IPS-18c (cell line): ENCODE measurements at regions not wholly inside any gene's neighbourhood (a gene's known extent, or its start where the extent isn't known, plus 50 kb on each side); places are given as distances from the start of the nearest gene placed in this dataset.

Experiments used
- H3K4me3 ChIP-seq: 2 replicates; pipeline ENCODE4 v1.7.0; 2013; ENCODE audit warnings: low read depth, mild to moderate bottlenecking, low read length, moderate library complexity; ENCODE audit not compliant: insufficient read depth
- H3K9me3 ChIP-seq: one replicate; pipeline ENCODE4 v1.6.1; 2013; ENCODE audit warnings: mild to moderate bottlenecking, low read length, moderate library complexity; ENCODE audit not compliant: control insufficient read depth, insufficient read depth

GRCh38 chr3:107975529-107976201, 115.2 kb downstream of the CD47 start:
- Histone ChIP-seq H3K4me3 (no peak overlapping the region), H3K9me3 (no peaks in the 10 kb centered on the region)

- H3K9me3 ChIP-seq: no peaks in the 10 kb centered on the region
- H3K4me3 ChIP-seq: no peak overlapping the region
Observed at GRCh38 chr3:107973961-107974360, 116.9 kb downstream of the CD47 start.

- no peak overlapping the region for H3K4me3 ChIP-seq
Observed at GRCh38 chr3:107973152-107973551, 117.7 kb downstream of the CD47 start.

GRCh38 chr3:107970993-107971580, 119.7 kb downstream of the CD47 start:
- H3K9me3 ChIP-seq: no peaks in the 10 kb centered on the region
- H3K4me3 ChIP-seq: no peak overlapping the region

More at GRCh38 chr3:107973152-107973551, 117.7 kb downstream of the CD47 start:
- no peaks in the 10 kb centered on the region for H3K9me3 ChIP-seq

- H3K9me3 ChIP-seq: no peaks in the 10 kb centered on the region
- no peak overlapping the region for H3K4me3 ChIP-seq
Observed at GRCh38 chr3:107969994-107970819, 120.6 kb downstream of the CD47 start.

- no peak overlapping the region for H3K4me3 ChIP-seq
- H3K9me3 ChIP-seq: no peaks in the 10 kb centered on the region
Observed at GRCh38 chr3:107969525-107969924, 121.3 kb downstream of the CD47 start.

GRCh38 chr3:107966276-107966675, 124.6 kb downstream of the CD47 start:
- peaks cover 1% of the 10 kb centered on the region for H3K9me3 ChIP-seq
- no peak overlapping the region for H3K4me3 ChIP-seq

- Histone ChIP-seq H3K9me3 (peaks cover 3% of the 10 kb centered on the region), H3K4me3 (no peak overlapping the region)
Observed at GRCh38 chr3:107965136-107965655, 125.6 kb downstream of the CD47 start.

- H3K9me3 ChIP-seq: peaks cover 3% of the 10 kb centered on the region
- no peak overlapping the region for H3K4me3 ChIP-seq
Observed at GRCh38 chr3:107963581-107963980, 127.2 kb downstream of the CD47 start.

- Histone ChIP-seq H3K9me3 (peaks cover 3% of the 10 kb centered on the region), H3K4me3 (no peak overlapping the region)
Observed at GRCh38 chr3:107962946-107963345, 127.9 kb downstream of the CD47 start.

- H3K9me3 ChIP-seq: peaks cover 3% of the 10 kb centered on the region
Observed at GRCh38 chr3:107962037-107962436, 128.8 kb downstream of the CD47 start.

GRCh38 chr3:107959550-107960154, 131.2 kb downstream of the CD47 start:
- Histone ChIP-seq H3K4me3 (no peak overlapping the region), H3K9me3 (peaks cover 3% of the 10 kb centered on the region)

More at GRCh38 chr3:107962037-107962436, 128.8 kb downstream of the CD47 start:
- H3K4me3 ChIP-seq: no peak overlapping the region

GRCh38 chr3:107958146-107958545, 132.7 kb downstream of the CD47 start:
- H3K4me3 ChIP-seq: no peak overlapping the region
- peaks cover 3% of the 10 kb centered on the region for H3K9me3 ChIP-seq

- no peak overlapping the region for H3K4me3 ChIP-seq
- H3K9me3 ChIP-seq: peaks cover 3% of the 10 kb centered on the region
Observed at GRCh38 chr3:107956991-107957900, 133.6 kb downstream of the CD47 start.

GRCh38 chr3:107954845-107955244, 136.0 kb downstream of the CD47 start:
- no peaks in the 10 kb centered on the region for H3K9me3 ChIP-seq

GRCh38 chr3:107953722-107954121, 137.1 kb downstream of the CD47 start:
- Histone ChIP-seq H3K4me3 (no peak overlapping the region), H3K9me3 (no peaks in the 10 kb centered on the region)

More at GRCh38 chr3:107954845-107955244, 136.0 kb downstream of the CD47 start:
- H3K4me3 ChIP-seq: no peak overlapping the region
